ENCODE measurements at regions not wholly inside any gene's neighbourhood (a gene's known extent, or its start where the extent isn't known, plus 50 kb on each side); places are given as distances from the start of the nearest gene placed in this dataset.

GRCh38 chr20:53712212-53712977, 118.8 kb upstream of the ZNF217 start:
- no peak for DNase-seq

- no peak for DNase-seq
Observed at GRCh38 chr20:53711333-53712211, 117.9 kb upstream of the ZNF217 start.

- DNase-seq: peak; percentile 77
Observed at GRCh38 chr20:53708129-53708968, 114.7 kb upstream of the ZNF217 start.

GRCh38 chr20:53707371-53708055, 113.9 kb upstream of the ZNF217 start:
- no peak for DNase-seq

GRCh38 chr20:53706466-53707370, 113.1 kb upstream of the ZNF217 start:
- peak; percentile 67 for DNase-seq

- DNase-seq: no peak
Observed at GRCh38 chr20:53706008-53706465, 112.4 kb upstream of the ZNF217 start.

- no peak for DNase-seq
Observed at GRCh38 chr20:53702617-53703016, 109.0 kb upstream of the ZNF217 start.

- no peak for DNase-seq
Observed at GRCh38 chr20:53699906-53700305, 106.3 kb upstream of the ZNF217 start.

GRCh38 chr20:53699085-53699674, 105.5 kb upstream of the ZNF217 start:
- DNase-seq: no peak

GRCh38 chr20:53698371-53698978, 104.8 kb upstream of the ZNF217 start:
- DNase-seq: no peak

- no peak for DNase-seq
Observed at GRCh38 chr20:53695797-53696527, 102.3 kb upstream of the ZNF217 start.

GRCh38 chr20:53693262-53693871, 99.7 kb upstream of the ZNF217 start:
- DNase-seq: peak; percentile 67

- peak; percentile 75 for DNase-seq
Observed at GRCh38 chr20:53692465-53693067, 98.9 kb upstream of the ZNF217 start.

- DNase-seq: no peak
Observed at GRCh38 chr20:53691811-53692192, 98.2 kb upstream of the ZNF217 start.

- no peak for DNase-seq
Observed at GRCh38 chr20:53691060-53691810, 97.6 kb upstream of the ZNF217 start.

- DNase-seq: no peak
Observed at GRCh38 chr20:53688085-53688484, 94.4 kb upstream of the ZNF217 start.

GRCh38 chr20:53685070-53685595, 91.5 kb upstream of the ZNF217 start:
- no peak for DNase-seq

- DNase-seq: no peak
Observed at GRCh38 chr20:53683506-53683905, 89.9 kb upstream of the ZNF217 start.

All from hematopoietic multipotent progenitor cell treated with erythropoietin and hydrocortisone succinate and interleukin-3 and kit ligand, for 4 days (in vitro differentiated cells).